Neural progenitor cell (in vitro differentiated cells): ENCODE measurements at regions not wholly inside any gene's neighbourhood (a gene's known extent, or its start where the extent isn't known, plus 50 kb on each side); places are given as distances from the start of the nearest gene placed in this dataset.
"Not testable (repeated sequence)": the region's sequence is repeated elsewhere in the genome, so short reads cannot be mapped to it uniquely, and the experiment has no call there.

Experiments
- DNase-seq: peaks from one replicate; pipeline ENCODE4 v3.0.0-alpha.2; 2016; ENCODE audit warnings: low spot score
- H2AFZ ChIP-seq: fragments of 200-600 bp; sonication (generic); replicated peaks from 2 replicates; pipeline ENCODE4 v1.6.1; 2016; ENCODE audit warnings: antibody characterized with exemption
- H3F3A ChIP-seq: fragments of 200-600 bp; sonication (generic); 2 replicates; pipeline ENCODE4 v1.6.1; 2016; ENCODE audit warnings: antibody characterized with exemption, low read depth
- H3K27ac ChIP-seq: fragments of 200-600 bp; sonication (generic); 2 replicates; pipeline ENCODE4 v1.5.1; 2016; ENCODE audit warnings: mild to moderate bottlenecking
- H3K27me3 ChIP-seq: fragments of 200-600 bp; sonication (generic); 2 replicates; pipeline ENCODE4 v1.6.1; 2016; ENCODE audit warnings: mild to moderate bottlenecking, moderate library complexity
- H3K36me3 ChIP-seq: fragments of 200-600 bp; sonication (generic); 2 replicates; pipeline ENCODE4 v1.5.1; 2016
- H3K4me1 ChIP-seq: fragments of 200-600 bp; sonication (generic); 2 replicates; pipeline ENCODE4 v1.6.1; 2016; ENCODE audit warnings: mixed run types
- H3K4me2 ChIP-seq: fragments of 200-600 bp; sonication (generic); 2 replicates; pipeline ENCODE4 v1.6.1; 2016
- H3K4me3 ChIP-seq: fragments of 200-600 bp; sonication (generic); 2 replicates; pipeline ENCODE4 v1.5.1; 2016
- H3K79me2 ChIP-seq: fragments of 200-600 bp; sonication (generic); 2 replicates; pipeline ENCODE4 v1.6.1; 2016; ENCODE audit warnings: low read depth
- H3K9ac ChIP-seq: fragments of 200-600 bp; sonication (generic); 2 replicates; pipeline ENCODE4 v1.6.1; 2016
- H3K9me3 ChIP-seq: fragments of 200-600 bp; sonication (generic); 2 replicates; pipeline ENCODE4 v1.5.1; 2016; ENCODE audit warnings: low read depth
- H4K20me1 ChIP-seq: fragments of 200-600 bp; sonication (generic); 2 replicates; pipeline ENCODE4 v1.6.1; 2016; ENCODE audit warnings: low read depth
- H3K27ac Mint-ChIP-seq: 3 replicates; pipeline ENCODE4 v1.8.0; 2021; ENCODE audit warnings: mixed read lengths
- H3K27me3 Mint-ChIP-seq: 2 replicates; pipeline ENCODE4 v1.8.0; 2022; ENCODE audit warnings: low read depth, mild to moderate bottlenecking, inconsistent platforms, moderate library complexity, mixed read lengths; ENCODE audit not compliant: insufficient read depth
- H3K36me3 Mint-ChIP-seq: 3 replicates; pipeline ENCODE4 v1.8.0; 2021; ENCODE audit warnings: mixed read lengths
- H3K4me1 Mint-ChIP-seq: 3 replicates; pipeline ENCODE4 v1.8.0; 2021; ENCODE audit warnings: mixed read lengths
- H3K4me3 Mint-ChIP-seq: 3 replicates; pipeline ENCODE4 v1.8.0; 2021; ENCODE audit warnings: mild to moderate bottlenecking, moderate library complexity, mixed read lengths
- H3K9me3 Mint-ChIP-seq: 3 replicates; pipeline ENCODE4 v1.8.0; 2020; ENCODE audit warnings: mixed read lengths
- CTCF ChIP-seq: fragments of 200-600 bp; sonication (generic); IDR thresholded peaks from 2 replicates; pipeline ENCODE4 v1.5.1; 2017; ENCODE audit warnings: antibody characterized with exemption, mild to moderate bottlenecking
- EZH2 ChIP-seq: fragments of 200-600 bp; sonication (generic); IDR thresholded peaks from 2 replicates; pipeline ENCODE4 v1.6.1; 2017; ENCODE audit warnings: antibody characterized with exemption, mild to moderate bottlenecking, moderate library complexity
- EZH2phosphoT487 ChIP-seq: fragments of 200-600 bp; sonication (generic); IDR thresholded peaks from 2 replicates; pipeline ENCODE4 v1.6.1; 2017; ENCODE audit warnings: antibody characterized with exemption

- no peak for DNase-seq
- Mint-ChIP-seq H3K4me1 (peaks cover 41% of the 10 kb centered on the region), H3K4me3 (no peak overlapping the region), H3K9me3 (no peaks in the 10 kb centered on the region), H3K36me3 (no peaks in the 10 kb centered on the region), H3K27me3 (peaks cover 2% of the 10 kb centered on the region), H3K27ac (peak overlapping the region; percentile 64)
- H3K4me3 ChIP-seq = no peak overlapping the region
- H3K79me2 ChIP-seq = no peaks in the 10 kb centered on the region
- no peaks in the 10 kb centered on the region for H4K20me1 ChIP-seq
- no peaks in the 10 kb centered on the region for H3K9me3 ChIP-seq
- TF ChIP-seq EZH2 = no peak
- no peak for TF ChIP-seq EZH2phosphoT487
- TF ChIP-seq CTCF = no peak
- no peak overlapping the region for H3K4me2 ChIP-seq
- no peaks in the 10 kb centered on the region for H3F3A ChIP-seq
- H3K27ac ChIP-seq = no peak overlapping the region
- H3K36me3 ChIP-seq = no peaks in the 10 kb centered on the region
- H3K27me3 ChIP-seq = no peaks in the 10 kb centered on the region
- H3K4me1 ChIP-seq = peaks cover 8% of the 10 kb centered on the region
- H2AFZ ChIP-seq = peak overlapping the region; percentile 35
- H3K9ac ChIP-seq = no peak overlapping the region
Measured at GRCh38 chr14:46404865-46405811, 246.4 kb downstream of the RPL10L start.

DNA sequence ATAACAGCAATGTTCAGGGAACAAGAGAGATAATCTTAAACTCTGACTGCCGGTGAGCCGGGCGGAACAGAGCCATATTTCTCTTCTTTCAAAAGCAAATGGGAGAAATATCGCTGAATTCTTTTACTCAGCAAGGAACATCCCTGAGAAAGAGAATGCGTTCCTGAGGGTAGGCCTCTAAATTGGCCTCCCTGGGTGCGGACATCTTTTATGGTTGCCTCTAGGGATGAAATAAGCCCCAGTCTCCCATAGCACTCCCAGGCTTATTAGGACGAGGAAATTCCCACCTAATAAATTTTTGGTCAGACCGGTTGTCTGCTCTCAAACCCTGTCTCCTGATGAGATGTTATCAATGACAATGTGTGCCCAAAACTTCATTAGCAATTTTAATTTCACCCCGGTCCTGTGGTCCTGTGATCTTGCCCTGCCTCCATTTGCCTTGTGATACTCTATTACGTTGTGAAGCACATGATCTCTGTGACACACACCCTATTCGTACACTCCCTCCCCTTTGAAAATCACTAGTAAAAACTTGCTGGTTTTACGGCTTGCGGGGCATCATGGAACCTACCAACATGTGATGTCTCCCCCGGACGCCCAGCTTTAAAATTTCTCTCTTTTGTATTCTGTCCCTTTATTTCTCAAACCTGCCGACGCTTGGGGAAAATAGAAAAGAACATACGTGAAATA lies 249.4 kb downstream of the RPL10L start:
- DNase-seq, H4K20me1 ChIP-seq, H3K27me3 ChIP-seq, H3K9me3 Mint-ChIP-seq, H3F3A ChIP-seq, H3K36me3 Mint-ChIP-seq, H3K4me3 ChIP-seq, H3K4me1 ChIP-seq, H3K79me2 ChIP-seq, H3K4me3 Mint-ChIP-seq, H3K27ac ChIP-seq, H2AFZ ChIP-seq, H3K9me3 ChIP-seq, H3K27me3 Mint-ChIP-seq, H3K36me3 ChIP-seq, H3K9ac ChIP-seq, H3K27ac Mint-ChIP-seq, H3K4me2 ChIP-seq: not testable (repeated sequence)
- peaks cover 43% of the 10 kb centered on the region for H3K4me1 Mint-ChIP-seq

DNA sequence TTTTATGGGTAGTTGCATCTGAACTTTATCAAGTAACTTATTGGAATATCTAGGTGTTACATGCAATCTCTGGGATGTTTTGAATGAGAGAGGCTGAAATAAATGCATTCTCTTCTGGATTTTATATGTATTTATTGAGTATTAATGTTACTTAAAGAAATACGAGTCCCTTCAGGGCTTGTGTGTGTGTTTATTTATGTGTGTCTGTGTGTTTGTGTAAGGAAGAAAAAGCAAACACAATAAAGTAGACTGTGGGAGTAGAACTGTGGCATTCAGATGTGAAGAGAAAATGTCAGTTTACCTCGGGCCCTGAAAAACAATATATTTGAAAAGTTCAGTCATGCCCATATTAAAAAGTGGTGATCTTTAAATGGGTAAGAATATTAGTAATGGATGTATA lies 250.5 kb downstream of the RPL10L start:
- Histone ChIP-seq H3K4me2 (no peak overlapping the region), H3K4me1 (peaks cover 8% of the 10 kb centered on the region), H3F3A (no peaks in the 10 kb centered on the region), H4K20me1 (no peaks in the 10 kb centered on the region), H2AFZ (peak overlapping the region; percentile 17), H3K9me3 (no peaks in the 10 kb centered on the region), H3K9ac (no peak overlapping the region), H3K36me3 (no peaks in the 10 kb centered on the region), H3K27me3 (no peaks in the 10 kb centered on the region), H3K27ac (no peak overlapping the region), H3K4me3 (no peak overlapping the region), H3K79me2 (no peaks in the 10 kb centered on the region)
- DNase-seq = no peak
- Mint-ChIP-seq H3K9me3 (no peaks in the 10 kb centered on the region), H3K36me3 (no peaks in the 10 kb centered on the region), H3K27ac (no peak overlapping the region), H3K4me1 (peaks cover 35% of the 10 kb centered on the region), H3K4me3 (no peak overlapping the region), H3K27me3 (no peaks in the 10 kb centered on the region)
- TF ChIP-seq EZH2 (no peak), CTCF (no peak), EZH2phosphoT487 (no peak)

- Histone ChIP-seq H3K4me1 (no peaks in the 10 kb centered on the region), H3K4me3 (no peak overlapping the region), H3K9me3 (no peaks in the 10 kb centered on the region), H3K9ac (no peak overlapping the region), H3K79me2 (no peaks in the 10 kb centered on the region), H4K20me1 (no peaks in the 10 kb centered on the region), H3K4me2 (no peak overlapping the region), H3K36me3 (no peaks in the 10 kb centered on the region), H3F3A (no peaks in the 10 kb centered on the region), H2AFZ (peak overlapping the region; percentile 24), H3K27me3 (no peaks in the 10 kb centered on the region), H3K27ac (no peak overlapping the region)
- Mint-ChIP-seq H3K27ac (no peak overlapping the region), H3K4me3 (no peak overlapping the region), H3K27me3 (peaks cover 2% of the 10 kb centered on the region), H3K36me3 (no peaks in the 10 kb centered on the region), H3K4me1 (peaks cover 20% of the 10 kb centered on the region), H3K9me3 (no peaks in the 10 kb centered on the region)
- TF ChIP-seq EZH2 (no peak), EZH2phosphoT487 (no peak), CTCF (no peak)
- no peak for DNase-seq
Measured at GRCh38 chr14:46399049-46399448, 252.5 kb downstream of the RPL10L start.
